ENCODE measurements at regions not wholly inside any gene's neighbourhood (a gene's known extent, or its start where the extent isn't known, plus 50 kb on each side); places are given as distances from the start of the nearest gene placed in this dataset.

DNA sequence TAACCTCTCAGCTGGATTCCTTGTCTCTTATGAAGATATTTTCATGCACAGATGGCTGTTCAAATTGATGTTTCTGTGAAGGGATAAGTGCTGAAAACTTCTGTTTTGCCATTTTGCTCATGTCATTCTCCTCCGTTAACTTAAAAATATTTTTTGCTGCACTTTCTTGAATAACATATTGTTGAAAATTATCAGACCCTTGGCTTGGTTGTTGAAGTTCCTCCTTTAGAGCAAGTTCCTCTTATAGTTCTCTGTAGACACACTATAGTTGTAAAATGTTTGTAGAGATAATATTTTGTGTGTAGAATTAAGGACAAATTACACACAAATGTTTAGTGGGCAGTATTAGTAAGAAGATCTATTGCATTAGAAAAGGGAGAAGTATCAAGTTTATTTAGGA lies 300.4 kb downstream of the SV2B start:
- H3K9me3 Mint-ChIP-seq (ENCODE audit: unreplicated experiment), result no peaks in the 10 kb centered on the region
- TF ChIP-seq, protein P1, sequence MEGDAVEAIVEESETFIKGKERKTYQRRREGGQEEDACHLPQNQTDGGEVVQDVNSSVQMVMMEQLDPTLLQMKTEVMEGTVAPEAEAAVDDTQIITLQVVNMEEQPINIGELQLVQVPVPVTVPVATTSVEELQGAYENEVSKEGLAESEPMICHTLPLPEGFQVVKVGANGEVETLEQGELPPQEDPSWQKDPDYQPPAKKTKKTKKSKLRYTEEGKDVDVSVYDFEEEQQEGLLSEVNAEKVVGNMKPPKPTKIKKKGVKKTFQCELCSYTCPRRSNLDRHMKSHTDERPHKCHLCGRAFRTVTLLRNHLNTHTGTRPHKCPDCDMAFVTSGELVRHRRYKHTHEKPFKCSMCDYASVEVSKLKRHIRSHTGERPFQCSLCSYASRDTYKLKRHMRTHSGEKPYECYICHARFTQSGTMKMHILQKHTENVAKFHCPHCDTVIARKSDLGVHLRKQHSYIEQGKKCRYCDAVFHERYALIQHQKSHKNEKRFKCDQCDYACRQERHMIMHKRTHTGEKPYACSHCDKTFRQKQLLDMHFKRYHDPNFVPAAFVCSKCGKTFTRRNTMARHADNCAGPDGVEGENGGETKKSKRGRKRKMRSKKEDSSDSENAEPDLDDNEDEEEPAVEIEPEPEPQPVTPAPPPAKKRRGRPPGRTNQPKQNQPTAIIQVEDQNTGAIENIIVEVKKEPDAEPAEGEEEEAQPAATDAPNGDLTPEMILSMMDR (IDR thresholded peaks at IDR 0.05; ENCODE audit: insufficient read depth in 1 of 2, low read depth in 1 of 2, low read length in 1 of 2, severe bottlenecking in 1 of 2, unreplicated experiment in 1 of 2), result no peak
- H3K27me3 Mint-ChIP-seq (ENCODE audit: insufficient read depth, unreplicated experiment), result peaks cover 14% of the 10 kb centered on the region
- Histone ChIP-seq H3K9me3 (no peaks in the 10 kb centered on the region), H3K4me1 (no peaks in the 10 kb centered on the region), H3K36me3 (ENCODE audit: control insufficient read depth, insufficient read depth, low read length) (no peaks in the 10 kb centered on the region), H3K27me3 (replicated peaks; ENCODE audit: control insufficient read depth, insufficient read depth, low read length) (no peaks in the 10 kb centered on the region), H3K4me3 (ENCODE audit: low read depth, low read length) (no peak overlapping the region)
- ChIA-PET CTCF (no interaction called here), POLR2A (no interaction called here)
- H3K36me3 Mint-ChIP-seq (ENCODE audit: insufficient read depth, unreplicated experiment), result no peaks in the 10 kb centered on the region
- no peaks in the 10 kb centered on the region for H3K4me1 Mint-ChIP-seq (ENCODE audit: low read depth, unreplicated experiment)
- no peak overlapping the region for H3K4me3 Mint-ChIP-seq (ENCODE audit: unreplicated experiment)
- intact Hi-C loops (cut with micrococcal nuclease; ENCODE audit: unreplicated experiment), result no loop called here
- no peak for DNase-seq
- H3K27ac Mint-ChIP-seq (ENCODE audit: unreplicated experiment), result no peak overlapping the region
- BruUV-seq (replicated peaks), result no TSS peak

DNA sequence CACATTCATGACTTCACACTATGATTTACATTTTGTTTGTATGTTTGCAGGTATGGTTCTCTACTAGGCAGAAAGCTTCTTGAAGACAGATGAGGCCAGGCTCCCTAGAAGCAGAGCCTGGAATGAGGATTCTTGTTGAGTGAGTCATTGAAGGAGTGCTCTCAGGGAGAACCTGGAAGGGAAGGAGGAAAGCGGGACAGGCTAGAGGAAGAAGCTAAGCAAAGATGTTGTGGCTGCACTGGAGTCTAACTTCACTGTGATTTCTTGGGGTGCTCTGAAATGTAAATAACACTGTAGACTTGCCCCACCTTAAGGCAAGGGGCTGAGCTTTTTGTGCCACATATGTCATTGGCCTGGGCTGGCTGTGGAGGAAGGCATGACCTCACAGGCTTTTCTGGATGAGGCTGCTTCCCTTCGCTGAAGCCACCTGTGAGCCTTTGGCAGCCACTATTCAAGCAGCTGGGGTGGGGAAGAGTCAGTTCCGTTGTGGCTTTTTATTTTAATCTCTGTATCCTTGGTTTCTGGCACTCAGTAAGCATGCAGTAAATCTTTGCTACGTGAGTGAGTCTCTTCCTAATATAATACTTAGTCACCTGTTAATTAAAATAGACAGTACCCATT lies 307.3 kb downstream of the SV2B start:
- Histone ChIP-seq H3K9me3 (peaks cover 3% of the 10 kb centered on the region; the same call in 1 of the 2 replicates), H3K36me3 (ENCODE audit: control insufficient read depth, insufficient read depth, low read length) (no peaks in the 10 kb centered on the region), H3K4me1 (no peaks in the 10 kb centered on the region), H3K4me3 (ENCODE audit: low read depth, low read length) (no peak overlapping the region), H3K27me3 (replicated peaks; ENCODE audit: control insufficient read depth, insufficient read depth, low read length) (no peaks in the 10 kb centered on the region)
- Mint-ChIP-seq H3K4me1 (ENCODE audit: low read depth, unreplicated experiment) (no peaks in the 10 kb centered on the region), H3K4me3 (ENCODE audit: unreplicated experiment) (no peak overlapping the region), H3K27me3 (ENCODE audit: insufficient read depth, unreplicated experiment) (peaks cover 5% of the 10 kb centered on the region), H3K36me3 (ENCODE audit: insufficient read depth, unreplicated experiment) (no peaks in the 10 kb centered on the region), H3K27ac (ENCODE audit: unreplicated experiment) (no peak overlapping the region), H3K9me3 (ENCODE audit: unreplicated experiment) (no peaks in the 10 kb centered on the region)
- intact Hi-C loops (cut with micrococcal nuclease; ENCODE audit: unreplicated experiment), result no loop called here
- ChIA-PET POLR2A (no interaction called here), CTCF (no interaction called here)
- DNase-seq, result no peak
- TF ChIP-seq, protein P1 (IDR thresholded peaks at IDR 0.05; ENCODE audit: insufficient read depth in 1 of 2, low read depth in 1 of 2, low read length in 1 of 2, severe bottlenecking in 1 of 2, unreplicated experiment in 1 of 2), result no peak
- no TSS peak for BruUV-seq (replicated peaks)

DNA sequence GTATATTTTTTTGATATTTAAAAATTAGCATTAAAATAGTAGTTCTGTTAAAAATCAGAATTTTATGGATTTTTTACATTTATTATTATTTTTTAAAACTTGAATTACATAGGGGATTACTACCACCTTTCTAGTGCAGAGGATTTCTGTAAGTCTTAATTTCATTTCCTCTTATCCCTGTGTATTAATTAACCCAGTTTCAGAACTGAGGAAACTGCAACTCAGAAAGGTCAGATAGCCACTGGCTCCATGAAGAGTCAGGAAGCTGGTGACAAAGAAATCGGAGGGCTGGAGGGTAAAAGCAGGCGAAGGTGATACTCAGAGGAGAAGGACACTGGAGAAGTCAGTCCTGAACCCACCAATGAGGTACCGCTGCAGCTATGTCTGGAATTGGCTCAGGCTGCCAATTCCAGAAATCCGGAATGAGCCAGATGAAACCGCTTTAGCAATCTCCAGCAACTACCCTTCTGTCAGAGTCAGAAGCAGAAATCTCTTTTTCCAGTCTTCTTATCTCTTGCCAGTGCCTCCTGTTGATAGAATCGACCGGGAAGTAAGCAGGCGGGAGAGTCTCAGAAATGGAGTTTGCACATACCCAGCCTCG lies 308.5 kb downstream of the SV2B start:
- peaks cover 3% of the 10 kb centered on the region; the same call in 1 of the 2 replicates for H3K9me3 ChIP-seq
- H3K27ac Mint-ChIP-seq (ENCODE audit: unreplicated experiment), result no peak overlapping the region
- no peak for DNase-seq
- no peak overlapping the region for H3K4me3 Mint-ChIP-seq (ENCODE audit: unreplicated experiment)
- POLR2A ChIA-PET, result no interaction called here
- TF ChIP-seq, protein P1 (IDR thresholded peaks at IDR 0.05; ENCODE audit: insufficient read depth in 1 of 2, low read depth in 1 of 2, low read length in 1 of 2, severe bottlenecking in 1 of 2, unreplicated experiment in 1 of 2), result no peak
- H3K9me3 Mint-ChIP-seq (ENCODE audit: unreplicated experiment), result no peaks in the 10 kb centered on the region
- no peaks in the 10 kb centered on the region for H3K4me1 Mint-ChIP-seq (ENCODE audit: low read depth, unreplicated experiment)
- no peaks in the 10 kb centered on the region for H3K36me3 ChIP-seq (ENCODE audit: control insufficient read depth, insufficient read depth, low read length)
- peaks cover 5% of the 10 kb centered on the region for H3K27me3 Mint-ChIP-seq (ENCODE audit: insufficient read depth, unreplicated experiment)
- no TSS peak for BruUV-seq (replicated peaks)
- H3K36me3 Mint-ChIP-seq (ENCODE audit: insufficient read depth, unreplicated experiment), result no peaks in the 10 kb centered on the region
- H3K27me3 ChIP-seq (replicated peaks; ENCODE audit: control insufficient read depth, insufficient read depth, low read length), result no peaks in the 10 kb centered on the region
- CTCF ChIA-PET, result no interaction called here
- intact Hi-C loops (cut with micrococcal nuclease; ENCODE audit: unreplicated experiment), result no loop called here
- no peak overlapping the region for H3K4me3 ChIP-seq (ENCODE audit: low read depth, low read length)
- no peaks in the 10 kb centered on the region for H3K4me1 ChIP-seq
